Neuronal stem cell (in vitro differentiated cells): ENCODE measurements at regions not wholly inside any gene's neighbourhood (a gene's known extent, or its start where the extent isn't known, plus 50 kb on each side); places are given as distances from the start of the nearest gene placed in this dataset.

Source experiments
- DNase-seq: peaks from one replicate; pipeline ENCODE4 v3.0.0-alpha.2; 2013; ENCODE audit warnings: low spot score
- H2AFZ ChIP-seq: one replicate; pipeline ENCODE4 v1.6.1; 2013; ENCODE audit warnings: mild to moderate bottlenecking, low read length, inconsistent platforms
- H2AK5ac ChIP-seq: 2 replicates; pipeline ENCODE4 v1.6.1; 2013; ENCODE audit warnings: low read depth, mild to moderate bottlenecking, inconsistent platforms, low read length, moderate library complexity, mixed read lengths
- H2BK120ac ChIP-seq: 2 replicates; pipeline ENCODE4 v1.6.1; 2013; ENCODE audit warnings: low read depth, mild to moderate bottlenecking, inconsistent platforms, low read length, moderate library complexity, mixed read lengths
- H2BK12ac ChIP-seq: one replicate; pipeline ENCODE4 v1.6.1; 2013; ENCODE audit warnings: low read length, inconsistent platforms
- H2BK15ac ChIP-seq: 2 replicates; pipeline ENCODE4 v1.6.1; 2013; ENCODE audit warnings: mild to moderate bottlenecking, low read length, inconsistent platforms, mixed read lengths
- H2BK5ac ChIP-seq: one replicate; pipeline ENCODE4 v1.6.1; 2013; ENCODE audit warnings: inconsistent platforms, mild to moderate bottlenecking, low read length, moderate library complexity
- H3K14ac ChIP-seq: one replicate; pipeline ENCODE4 v1.6.1; 2013; ENCODE audit warnings: low read length, inconsistent platforms
- H3K18ac ChIP-seq: 2 replicates; pipeline ENCODE4 v1.6.1; 2013; ENCODE audit warnings: low read length, inconsistent platforms
- H3K23ac ChIP-seq: 2 replicates; pipeline ENCODE4 v1.6.1; 2013; ENCODE audit warnings: low read depth, mild to moderate bottlenecking, mixed read lengths, low read length, inconsistent platforms; ENCODE audit not compliant: poor library complexity
- H3K27ac ChIP-seq: replicated peaks from 3 replicates; pipeline ENCODE4 v1.5.1; 2013; ENCODE audit warnings: low read length, inconsistent platforms
- H3K27me3 ChIP-seq, 3 experiments: 2 replicates each; pipeline ENCODE4 v1.6.1; 2013; ENCODE audit warnings: low read length in 3 of 3, mild to moderate bottlenecking in 2 of 3, inconsistent platforms in 1 of 3, low read depth in 1 of 3, mixed read lengths in 1 of 3, moderate library complexity in 1 of 3; ENCODE audit not compliant: control insufficient read depth in 3 of 3, insufficient read depth in 3 of 3
- H3K36me3 ChIP-seq, 2 donors: replicated peaks in 1 of 2; 2 replicates each; pipeline ENCODE4 v1.6.1; 2013; ENCODE audit warnings: low read length in 2 of 2; ENCODE audit not compliant: control insufficient read depth in 2 of 2, insufficient read depth in 2 of 2
- H3K4ac ChIP-seq: 2 replicates; pipeline ENCODE4 v1.6.1; 2013; ENCODE audit warnings: inconsistent platforms, mild to moderate bottlenecking, low read length, moderate library complexity
- H3K4me1 ChIP-seq, 2 donors: 1 replicate in 1 of 2; 2 replicates in 1 of 2; pipeline ENCODE4 v1.6.1; 2013; ENCODE audit warnings: low read length in 2 of 2, low read depth in 1 of 2; ENCODE audit not compliant: control insufficient read depth in 2 of 2, insufficient read depth in 1 of 2
- H3K4me2 ChIP-seq: one replicate; pipeline ENCODE4 v1.6.1; 2013; ENCODE audit warnings: mild to moderate bottlenecking, low read length, inconsistent platforms; ENCODE audit not compliant: insufficient read depth, poor library complexity, severe bottlenecking
- H3K4me3 ChIP-seq, 2 donors: 2 replicates each; pipeline ENCODE4 v1.5.1; 2013; ENCODE audit warnings: low read length in 2 of 2, mild to moderate bottlenecking in 2 of 2, inconsistent platforms in 1 of 2, moderate library complexity in 1 of 2
- H3K79me1 ChIP-seq: one replicate; pipeline ENCODE4 v1.6.1; 2013; ENCODE audit warnings: low read depth, mild to moderate bottlenecking, inconsistent platforms, low read length, moderate library complexity
- H3K9ac ChIP-seq: one replicate; pipeline ENCODE4 v1.6.1; 2013; ENCODE audit warnings: mild to moderate bottlenecking, low read depth, low read length, inconsistent platforms; ENCODE audit not compliant: poor library complexity
- H3K9me3 ChIP-seq, 2 donors: replicated peaks in 1 of 2; 2 replicates each; pipeline versions ENCODE3 to v1.6.1; 2013; ENCODE audit warnings: low read length in 2 of 2, mild to moderate bottlenecking in 2 of 2, inconsistent platforms in 1 of 2, low read depth in 1 of 2, mixed read lengths in 1 of 2, moderate library complexity in 1 of 2; ENCODE audit not compliant: control insufficient read depth in 2 of 2, insufficient read depth in 1 of 2
- H4K8ac ChIP-seq: one replicate; pipeline ENCODE4 v1.6.1; 2013; ENCODE audit warnings: low read depth, mild to moderate bottlenecking, inconsistent platforms, low read length, moderate library complexity
- H4K91ac ChIP-seq: one replicate; pipeline ENCODE4 v1.6.1; 2013; ENCODE audit warnings: low read length, low read depth, mild to moderate bottlenecking, inconsistent platforms; ENCODE audit not compliant: poor library complexity
- WGBS, 2 donors: extraction: QIAGEN DNeasy Blood & Tissue Kit; methylation state at CpG; one replicate each; pipeline ENCODE4 v1.1.7; 2013; ENCODE audit warnings: missing lambda C conversion rate in 2 of 2, mixed read lengths in 1 of 2; ENCODE audit not compliant: insufficient read length in 2 of 2, insufficient replicate concordance in 1 of 2; ENCODE audit errors: extremely low coverage in 2 of 2; 5-methylcytosine and 5-hydroxymethylcytosine counted together

- no peak overlapping the region for H2AFZ ChIP-seq
- no CpG with 5 or more reads among the region's 4 CpGs for WGBS, 2 donors
Measured at GRCh38 chr5:9722601-9723180, 92.5 kb upstream of the TAS2R1 start.

GRCh38 chr5:9721161-9721560, 91.0 kb upstream of the TAS2R1 start:
- no peak overlapping the region for H3K4me2 ChIP-seq
- H4K91ac ChIP-seq: no peak overlapping the region
- H2BK5ac ChIP-seq: no peak overlapping the region
- no peak overlapping the region for H3K27ac ChIP-seq
- H2AFZ ChIP-seq: no peak overlapping the region
- H3K18ac ChIP-seq: no peak overlapping the region
- no peak overlapping the region for H3K23ac ChIP-seq
- H2BK12ac ChIP-seq: no peak overlapping the region
- H3K4me3 ChIP-seq: no peak overlapping the region
- H2BK120ac ChIP-seq: no peak overlapping the region
- no peak overlapping the region for H2BK15ac ChIP-seq
- no peak overlapping the region for H3K4ac ChIP-seq
- no CpG with 5 or more reads among the region's 2 CpGs for WGBS, 2 donors
- no peaks in the 10 kb centered on the region for H3K27me3 ChIP-seq
- H3K79me1 ChIP-seq: no peaks in the 10 kb centered on the region
- H3K9me3 ChIP-seq: no peaks in the 10 kb centered on the region
- no peaks in the 10 kb centered on the region for H3K36me3 ChIP-seq
- no peak overlapping the region for H2AK5ac ChIP-seq
- no peak for DNase-seq
- peaks cover 0 to 2% of the 10 kb centered on the region in 2 donors for H3K4me1 ChIP-seq
- H3K14ac ChIP-seq: no peak overlapping the region
- H3K9ac ChIP-seq: no peak overlapping the region
- no peak overlapping the region for H4K8ac ChIP-seq

More at GRCh38 chr5:9722601-9723180, 92.5 kb upstream of the TAS2R1 start:
- H2AK5ac ChIP-seq: no peak overlapping the region
- no peak overlapping the region for H3K9ac ChIP-seq
- H2BK12ac ChIP-seq: no peak overlapping the region
- no peak overlapping the region for H2BK120ac ChIP-seq
- H3K27ac ChIP-seq: no peak overlapping the region
- no peaks in the 10 kb centered on the region for H3K79me1 ChIP-seq
- H3K4me2 ChIP-seq: no peak overlapping the region
- peaks cover 0 to 2% of the 10 kb centered on the region in 2 donors for H3K4me1 ChIP-seq
- H4K91ac ChIP-seq: no peak overlapping the region
- no peak overlapping the region for H2BK15ac ChIP-seq
- H3K23ac ChIP-seq: no peak overlapping the region
- no peak overlapping the region for H4K8ac ChIP-seq
- H3K27me3 ChIP-seq: no peaks in the 10 kb centered on the region
- H3K18ac ChIP-seq: peak overlapping the region; percentile 32
- H3K4ac ChIP-seq: no peak overlapping the region
- no peak for DNase-seq
- H3K4me3 ChIP-seq: no peak overlapping the region
- H3K36me3 ChIP-seq: no peaks in the 10 kb centered on the region
- no peaks in the 10 kb centered on the region for H3K9me3 ChIP-seq
- no peak overlapping the region for H2BK5ac ChIP-seq
- H3K14ac ChIP-seq: no peak overlapping the region

- WGBS, 2 donors: no CpG with 5 or more reads among the region's 5 CpGs
- H3K27me3 ChIP-seq: no peaks in the 10 kb centered on the region
- H4K91ac ChIP-seq: no peak overlapping the region
- no peak overlapping the region for H3K27ac ChIP-seq
- H3K4ac ChIP-seq: no peak overlapping the region
- H2AFZ ChIP-seq: no peak overlapping the region
- no peak overlapping the region for H3K18ac ChIP-seq
- H3K4me1 ChIP-seq: peaks cover 0 to 2% of the 10 kb centered on the region in 2 donors
- H3K4me3 ChIP-seq: no peak overlapping the region
- H3K9me3 ChIP-seq: no peaks in the 10 kb centered on the region
- H3K36me3 ChIP-seq: no peaks in the 10 kb centered on the region
- no peak overlapping the region for H3K23ac ChIP-seq
- H2BK5ac ChIP-seq: no peak overlapping the region
- H4K8ac ChIP-seq: no peak overlapping the region
- H3K4me2 ChIP-seq: no peak overlapping the region
- no peak for DNase-seq
- no peak overlapping the region for H2BK120ac ChIP-seq
- H2BK15ac ChIP-seq: no peak overlapping the region
- no peak overlapping the region for H2BK12ac ChIP-seq
- H2AK5ac ChIP-seq: no peak overlapping the region
- H3K9ac ChIP-seq: no peak overlapping the region
- H3K14ac ChIP-seq: no peak overlapping the region
- no peaks in the 10 kb centered on the region for H3K79me1 ChIP-seq
Measured at GRCh38 chr5:9720361-9720760, 90.2 kb upstream of the TAS2R1 start.

- no peak overlapping the region for H3K23ac ChIP-seq
- H3K27ac ChIP-seq: no peak overlapping the region
- H3K79me1 ChIP-seq: no peaks in the 10 kb centered on the region
- H2AFZ ChIP-seq: no peak overlapping the region
- no peak overlapping the region for H3K4ac ChIP-seq
- H3K14ac ChIP-seq: no peak overlapping the region
- H3K4me3 ChIP-seq: no peak overlapping the region
- H2BK120ac ChIP-seq: no peak overlapping the region
- H2BK5ac ChIP-seq: no peak overlapping the region
- no peak overlapping the region for H3K9ac ChIP-seq
- WGBS, 2 donors: no CpG with 5 or more reads among the region's 5 CpGs
- no peak overlapping the region for H2BK12ac ChIP-seq
- H3K9me3 ChIP-seq: no peaks in the 10 kb centered on the region
- no peaks in the 10 kb centered on the region for H3K36me3 ChIP-seq
- no peak overlapping the region for H3K4me2 ChIP-seq
- H3K27me3 ChIP-seq: no peaks in the 10 kb centered on the region
- H2BK15ac ChIP-seq: no peak overlapping the region
- H3K18ac ChIP-seq: no peak overlapping the region
- no peak overlapping the region for H2AK5ac ChIP-seq
- H4K91ac ChIP-seq: no peak overlapping the region
- no peak for DNase-seq
- peaks cover 0 to 2% of the 10 kb centered on the region in 2 donors for H3K4me1 ChIP-seq
- H4K8ac ChIP-seq: no peak overlapping the region
Measured at GRCh38 chr5:9716838-9717281, 86.7 kb upstream of the TAS2R1 start.
